ENCODE measurements at regions not wholly inside any gene's neighbourhood (a gene's known extent, or its start where the extent isn't known, plus 50 kb on each side); places are given as distances from the start of the nearest gene placed in this dataset.

DNA sequence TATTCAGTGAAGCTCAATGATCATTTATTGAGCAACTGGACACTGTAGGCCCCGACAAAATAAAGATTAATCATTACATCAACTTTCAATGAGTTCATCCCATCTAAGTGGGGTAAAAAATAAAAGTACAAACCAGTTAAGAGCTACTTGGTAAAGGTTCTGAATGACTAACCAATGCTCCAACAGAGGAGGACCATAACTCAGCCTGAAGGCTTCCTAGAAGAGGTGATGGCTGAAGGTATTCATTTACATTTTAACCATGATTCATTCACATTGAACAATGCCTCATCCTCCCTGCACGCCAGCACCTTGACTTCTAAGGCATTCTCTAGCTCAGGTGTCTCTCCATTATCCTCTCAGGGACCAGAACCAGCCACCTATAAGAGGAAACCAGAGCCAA lies 201.4 kb downstream of the ZNF462 start:
- H3K4me1 Mint-ChIP-seq (ENCODE audit: low read depth) = peaks cover 18% of the 10 kb centered on the region
- H3K27ac Mint-ChIP-seq = no peak overlapping the region
- H3K4me3 Mint-ChIP-seq = no peak overlapping the region
- no peaks in the 10 kb centered on the region for H3K36me3 Mint-ChIP-seq (ENCODE audit: low read depth)
- no peaks in the 10 kb centered on the region for H3K27me3 Mint-ChIP-seq
- H3K9me3 Mint-ChIP-seq = no peaks in the 10 kb centered on the region
- intact Hi-C loops (cut with micrococcal nuclease) = no loop called here

DNA sequence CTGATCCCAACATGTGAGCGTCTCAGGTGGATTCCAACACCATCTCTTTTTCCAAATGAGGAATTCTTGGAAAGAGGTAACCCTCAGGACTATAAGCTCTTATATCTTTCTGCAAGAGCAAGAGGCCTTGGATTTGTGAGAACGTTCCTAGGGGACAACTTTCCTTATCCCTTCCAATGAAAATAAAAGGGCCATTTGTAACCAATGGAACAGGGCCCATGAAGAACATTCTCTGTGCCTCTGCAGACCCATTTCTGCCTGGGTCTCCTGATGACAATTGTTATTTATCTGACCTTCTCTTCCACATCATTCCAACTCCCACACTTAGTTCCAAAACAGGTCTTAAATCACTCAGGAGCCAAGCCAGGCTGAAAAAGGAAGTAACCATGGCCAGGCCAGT lies 202.6 kb downstream of the ZNF462 start:
- H3K4me1 Mint-ChIP-seq (ENCODE audit: low read depth) = peaks cover 7% of the 10 kb centered on the region
- H3K27me3 Mint-ChIP-seq = no peaks in the 10 kb centered on the region
- no peaks in the 10 kb centered on the region for H3K9me3 Mint-ChIP-seq
- H3K36me3 Mint-ChIP-seq (ENCODE audit: low read depth) = no peaks in the 10 kb centered on the region
- intact Hi-C loops (cut with micrococcal nuclease) = no loop called here
- no peak overlapping the region for H3K4me3 Mint-ChIP-seq
- H3K27ac Mint-ChIP-seq = no peak overlapping the region

DNA sequence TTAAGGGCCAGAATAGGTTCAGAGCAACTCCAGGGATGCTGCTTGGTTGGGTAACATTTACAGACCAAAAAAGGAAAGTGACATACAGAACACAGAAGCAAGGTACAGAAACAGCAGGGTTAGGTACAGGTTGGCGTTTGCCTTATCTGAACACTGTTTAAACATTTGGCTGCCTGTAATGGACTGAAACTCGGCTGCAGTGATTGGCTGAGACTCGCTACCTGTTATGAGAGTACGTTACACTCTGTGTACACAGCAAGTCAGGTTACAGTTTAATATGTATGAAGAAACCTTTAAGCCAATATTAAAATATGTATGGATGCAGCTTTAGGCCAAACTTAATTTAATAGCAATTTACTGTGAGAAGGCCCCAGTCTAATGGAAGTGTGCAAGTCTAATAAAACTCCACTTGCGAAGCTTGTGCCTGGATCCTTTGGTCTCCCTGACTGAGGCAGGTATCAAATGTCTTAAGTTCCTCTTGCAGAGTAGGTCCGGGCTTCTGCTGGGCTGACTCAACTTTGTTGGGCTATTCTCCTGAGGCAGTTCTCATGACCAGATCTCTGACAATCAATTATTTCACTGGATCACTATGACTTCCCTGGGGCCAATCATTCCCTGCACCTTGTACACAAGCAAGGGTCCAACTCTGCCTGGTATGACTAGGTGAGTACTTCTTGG lies 204.9 kb downstream of the ZNF462 start:
- no peaks in the 10 kb centered on the region for H3K36me3 Mint-ChIP-seq (ENCODE audit: low read depth)
- H3K27ac Mint-ChIP-seq = no peak overlapping the region
- no peaks in the 10 kb centered on the region for H3K9me3 Mint-ChIP-seq
- H3K27me3 Mint-ChIP-seq = peaks cover 5% of the 10 kb centered on the region
- intact Hi-C loops (cut with micrococcal nuclease) = no loop called here
- H3K4me3 Mint-ChIP-seq = no peak overlapping the region
- H3K4me1 Mint-ChIP-seq (ENCODE audit: low read depth) = peaks cover 7% of the 10 kb centered on the region

DNA sequence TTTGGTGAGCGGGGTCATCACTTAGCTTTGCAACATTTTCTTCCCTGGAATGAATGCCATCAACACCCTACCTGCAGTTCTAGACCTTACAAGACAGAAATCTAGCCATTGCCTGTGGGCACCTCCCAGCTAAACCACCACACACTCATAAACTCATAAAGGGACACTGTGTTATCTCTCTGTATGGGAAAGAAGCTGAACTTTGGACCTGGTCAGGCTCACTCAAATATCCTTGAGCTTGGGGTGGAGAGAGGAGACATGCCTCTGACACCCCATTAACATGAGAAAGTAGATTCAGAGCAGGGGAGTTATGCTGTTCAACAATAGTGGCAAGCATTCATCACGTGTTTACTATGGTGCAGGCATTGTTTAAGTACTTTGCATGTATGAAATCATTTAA lies 205.6 kb downstream of the ZNF462 start:
- Mint-ChIP-seq H3K27ac (no peak overlapping the region), H3K4me3 (no peak overlapping the region), H3K9me3 (no peaks in the 10 kb centered on the region), H3K27me3 (peaks cover 5% of the 10 kb centered on the region), H3K4me1 (ENCODE audit: low read depth) (peaks cover 7% of the 10 kb centered on the region), H3K36me3 (ENCODE audit: low read depth) (no peaks in the 10 kb centered on the region)
- intact Hi-C loops (cut with micrococcal nuclease) = no loop called here

DNA sequence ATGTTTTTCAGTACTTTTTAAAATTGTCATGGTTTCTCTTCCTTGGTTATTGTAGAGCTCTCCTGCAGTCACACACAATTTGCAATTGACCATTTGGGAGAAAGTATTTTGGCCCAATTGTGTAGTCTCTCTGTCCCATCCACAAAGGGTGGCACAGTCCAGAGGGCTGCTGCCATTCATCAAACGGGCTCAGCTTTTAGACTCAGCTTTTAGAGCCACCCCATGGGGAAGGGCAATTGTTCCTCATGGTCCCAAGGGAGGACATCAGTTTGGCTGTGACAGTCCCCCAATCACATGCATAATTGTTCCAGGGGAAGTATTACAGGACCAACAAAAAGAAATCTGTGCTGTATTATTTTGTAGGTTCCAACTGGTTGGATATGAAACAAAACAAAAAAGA lies 207.6 kb downstream of the ZNF462 start:
- intact Hi-C loops (cut with micrococcal nuclease) = no loop called here
- Mint-ChIP-seq H3K4me1 (ENCODE audit: low read depth) (peaks cover 5% of the 10 kb centered on the region), H3K36me3 (ENCODE audit: low read depth) (no peaks in the 10 kb centered on the region), H3K9me3 (no peaks in the 10 kb centered on the region), H3K27me3 (peaks cover 5% of the 10 kb centered on the region), H3K27ac (no peak overlapping the region), H3K4me3 (no peak overlapping the region)

GRCh38 chr9:107078061-107078460 lies 205.0 kb upstream of the RAD23B start:
- intact Hi-C loops (cut with micrococcal nuclease) = no loop called here
- H3K36me3 Mint-ChIP-seq (ENCODE audit: low read depth) = no peaks in the 10 kb centered on the region
- no peak overlapping the region for H3K27ac Mint-ChIP-seq
- no peaks in the 10 kb centered on the region for H3K9me3 Mint-ChIP-seq
- no peaks in the 10 kb centered on the region for H3K4me1 Mint-ChIP-seq (ENCODE audit: low read depth)
- no peaks in the 10 kb centered on the region for H3K27me3 Mint-ChIP-seq
- no peak overlapping the region for H3K4me3 Mint-ChIP-seq

DNA sequence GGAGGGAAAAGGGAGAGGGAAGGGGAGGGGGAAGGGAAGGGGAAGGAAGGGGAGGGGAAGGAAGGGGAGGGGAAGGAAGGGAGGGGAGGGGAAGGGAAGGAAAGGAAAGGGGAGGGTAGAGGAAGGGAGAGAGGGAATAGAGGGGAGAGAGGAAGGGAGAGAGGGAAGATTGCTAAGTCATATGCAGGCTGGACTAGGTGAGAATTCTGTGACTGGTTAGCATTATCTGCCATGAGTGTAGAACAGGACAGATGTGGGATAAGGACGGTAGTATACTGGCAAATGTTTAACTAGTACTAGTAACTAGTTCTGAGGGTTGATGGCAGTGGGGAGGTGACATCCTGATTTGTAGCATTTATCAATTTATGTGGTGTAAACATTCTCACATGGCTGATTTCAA lies 203.5 kb upstream of the RAD23B start:
- Mint-ChIP-seq H3K27ac (no peak overlapping the region), H3K4me3 (no peak overlapping the region), H3K36me3 (ENCODE audit: low read depth) (no peaks in the 10 kb centered on the region), H3K27me3 (no peaks in the 10 kb centered on the region), H3K4me1 (ENCODE audit: low read depth) (no peaks in the 10 kb centered on the region), H3K9me3 (no peaks in the 10 kb centered on the region)
- intact Hi-C loops (cut with micrococcal nuclease) = no loop called here

- H3K27ac Mint-ChIP-seq = no peak overlapping the region
- H3K27me3 Mint-ChIP-seq = no peaks in the 10 kb centered on the region
- intact Hi-C loops (cut with micrococcal nuclease) = no loop called here
These were observed 202.9 kb upstream of the RAD23B start for GRCh38 chr9:107080130-107080529.

GRCh38 chr9:107086460-107086859 lies 196.6 kb upstream of the RAD23B start:
- Mint-ChIP-seq H3K27me3 (peaks cover 3% of the 10 kb centered on the region), H3K36me3 (ENCODE audit: low read depth) (no peaks in the 10 kb centered on the region), H3K9me3 (no peaks in the 10 kb centered on the region), H3K4me1 (ENCODE audit: low read depth) (no peaks in the 10 kb centered on the region), H3K4me3 (no peak overlapping the region), H3K27ac (no peak overlapping the region)
- intact Hi-C loops (cut with micrococcal nuclease) = no loop called here

More at GRCh38 chr9:107080130-107080529, 202.9 kb upstream of the RAD23B start:
- H3K4me3 Mint-ChIP-seq = no peak overlapping the region
- H3K9me3 Mint-ChIP-seq = no peaks in the 10 kb centered on the region
- no peaks in the 10 kb centered on the region for H3K36me3 Mint-ChIP-seq (ENCODE audit: low read depth)
- H3K4me1 Mint-ChIP-seq (ENCODE audit: low read depth) = no peaks in the 10 kb centered on the region

- H3K36me3 Mint-ChIP-seq (ENCODE audit: low read depth) = no peaks in the 10 kb centered on the region
- intact Hi-C loops (cut with micrococcal nuclease) = no loop called here
- peaks cover 3% of the 10 kb centered on the region for H3K27me3 Mint-ChIP-seq
- H3K4me3 Mint-ChIP-seq = no peak overlapping the region
- H3K4me1 Mint-ChIP-seq (ENCODE audit: low read depth) = no peaks in the 10 kb centered on the region
- no peak overlapping the region for H3K27ac Mint-ChIP-seq
- H3K9me3 Mint-ChIP-seq = no peaks in the 10 kb centered on the region
These were observed 195.9 kb upstream of the RAD23B start for GRCh38 chr9:107087222-107087621.

DNA sequence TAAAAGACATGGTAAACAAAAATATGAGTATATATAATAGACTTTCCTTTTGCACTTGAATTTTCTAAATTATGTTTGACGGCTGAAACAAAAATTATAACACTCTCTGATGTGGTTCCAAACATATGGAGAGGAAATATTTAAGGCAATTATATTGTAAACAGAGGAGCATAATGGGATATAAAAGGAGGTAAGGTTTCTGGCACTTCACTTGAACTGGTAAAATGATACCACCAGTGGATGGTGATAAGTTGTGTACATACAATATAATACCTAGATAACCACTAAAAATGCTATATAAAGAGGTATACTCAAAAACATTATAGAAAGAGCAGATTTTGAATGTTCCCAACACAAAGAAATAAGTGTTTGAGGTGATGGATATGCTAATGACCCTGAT lies 192.9 kb upstream of the RAD23B start:
- no peaks in the 10 kb centered on the region for H3K36me3 Mint-ChIP-seq (ENCODE audit: low read depth)
- no peak overlapping the region for H3K27ac Mint-ChIP-seq
- no peaks in the 10 kb centered on the region for H3K4me1 Mint-ChIP-seq (ENCODE audit: low read depth)
- H3K4me3 Mint-ChIP-seq = no peak overlapping the region
- H3K9me3 Mint-ChIP-seq = no peaks in the 10 kb centered on the region
- H3K27me3 Mint-ChIP-seq = peaks cover 3% of the 10 kb centered on the region
- intact Hi-C loops (cut with micrococcal nuclease) = no loop called here

DNA sequence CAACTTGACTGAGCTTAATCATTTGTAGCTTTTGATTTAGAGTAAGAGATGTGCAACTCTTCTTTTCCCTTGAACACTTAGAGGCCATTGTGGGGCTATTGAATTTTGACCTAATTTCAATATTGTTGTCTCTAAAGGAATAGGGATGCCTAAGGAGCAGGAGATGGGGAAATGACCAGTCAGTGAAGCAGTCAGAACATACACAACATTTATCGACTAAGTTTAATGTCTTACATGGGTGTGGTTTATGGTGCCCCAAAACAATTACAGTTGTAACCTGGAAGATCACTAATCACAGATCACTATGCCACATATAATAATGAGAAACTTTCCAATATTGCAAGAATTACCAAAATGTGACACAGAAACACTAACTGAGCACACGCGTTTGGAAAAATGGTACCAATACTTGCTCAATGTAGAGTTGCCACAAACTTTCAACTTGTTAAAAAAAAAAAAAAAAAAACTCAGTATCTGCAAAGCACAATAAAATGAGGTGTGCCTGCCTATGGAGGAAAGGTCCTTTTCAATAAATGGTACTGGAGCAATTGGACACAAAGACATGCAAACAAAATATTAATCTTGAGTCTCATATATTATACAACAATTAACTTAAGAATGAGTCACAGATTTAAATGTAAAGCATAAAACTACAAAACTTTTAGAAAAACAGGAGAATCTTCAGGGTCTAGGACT lies 189.6 kb upstream of the RAD23B start:
- intact Hi-C loops (cut with micrococcal nuclease) = no loop called here
- Mint-ChIP-seq H3K4me3 (no peak overlapping the region), H3K36me3 (ENCODE audit: low read depth) (no peaks in the 10 kb centered on the region)

DNA sequence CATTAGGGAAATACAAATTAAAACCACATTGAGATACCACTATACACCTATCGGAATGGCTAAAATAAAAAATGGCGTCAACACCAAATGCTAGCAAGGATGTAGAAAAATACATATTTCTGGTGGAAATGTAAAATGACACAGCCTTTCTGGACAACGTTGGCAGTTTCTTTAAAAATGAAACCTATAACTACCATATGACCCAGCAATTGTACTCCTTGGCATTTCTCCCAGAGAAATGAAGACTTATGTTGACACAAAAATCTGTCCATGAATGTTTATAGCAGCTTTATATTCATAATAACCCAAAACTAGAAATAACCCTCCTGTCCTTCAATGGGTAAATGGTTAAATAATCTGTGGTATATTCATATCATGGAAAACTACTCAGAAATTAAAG lies 188.7 kb upstream of the RAD23B start:
- intact Hi-C loops (cut with micrococcal nuclease) = no loop called here
- Mint-ChIP-seq H3K27ac (no peak overlapping the region), H3K4me1 (ENCODE audit: low read depth) (peaks cover 9% of the 10 kb centered on the region), H3K4me3 (no peak overlapping the region), H3K36me3 (ENCODE audit: low read depth) (no peaks in the 10 kb centered on the region), H3K9me3 (no peaks in the 10 kb centered on the region), H3K27me3 (peaks cover 1% of the 10 kb centered on the region)

More for the DNA sequence above, 189.6 kb upstream of the RAD23B start:
- Mint-ChIP-seq H3K4me1 (ENCODE audit: low read depth) (peaks cover 9% of the 10 kb centered on the region), H3K9me3 (no peaks in the 10 kb centered on the region), H3K27me3 (peaks cover 3% of the 10 kb centered on the region), H3K27ac (no peak overlapping the region)

DNA sequence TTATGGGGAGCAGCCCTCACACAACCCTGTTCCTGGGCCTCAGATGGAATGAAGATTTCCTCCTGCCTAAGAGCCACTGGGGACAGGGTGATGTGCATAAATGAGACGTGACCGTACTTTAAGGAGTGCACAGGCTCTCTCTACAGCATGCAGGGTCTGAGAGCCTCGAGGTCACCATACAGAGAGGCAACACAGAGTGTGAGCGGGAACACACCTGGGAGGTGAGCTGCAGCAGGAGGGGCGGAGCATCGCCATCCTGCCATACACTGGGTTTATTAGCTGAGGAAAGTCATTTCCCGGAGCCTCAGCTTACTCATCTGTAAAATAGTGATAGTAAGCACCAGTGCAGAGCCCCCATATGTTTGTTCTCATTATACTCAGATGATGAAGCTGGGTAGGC lies 182.5 kb upstream of the RAD23B start:
- no peak overlapping the region for H3K4me3 Mint-ChIP-seq
- intact Hi-C loops (cut with micrococcal nuclease) = no loop called here
- no peaks in the 10 kb centered on the region for H3K36me3 Mint-ChIP-seq (ENCODE audit: low read depth)
- no peak overlapping the region for H3K27ac Mint-ChIP-seq
- no peaks in the 10 kb centered on the region for H3K9me3 Mint-ChIP-seq
- no peaks in the 10 kb centered on the region for H3K27me3 Mint-ChIP-seq
- H3K4me1 Mint-ChIP-seq (ENCODE audit: low read depth) = peaks cover 5% of the 10 kb centered on the region

DNA sequence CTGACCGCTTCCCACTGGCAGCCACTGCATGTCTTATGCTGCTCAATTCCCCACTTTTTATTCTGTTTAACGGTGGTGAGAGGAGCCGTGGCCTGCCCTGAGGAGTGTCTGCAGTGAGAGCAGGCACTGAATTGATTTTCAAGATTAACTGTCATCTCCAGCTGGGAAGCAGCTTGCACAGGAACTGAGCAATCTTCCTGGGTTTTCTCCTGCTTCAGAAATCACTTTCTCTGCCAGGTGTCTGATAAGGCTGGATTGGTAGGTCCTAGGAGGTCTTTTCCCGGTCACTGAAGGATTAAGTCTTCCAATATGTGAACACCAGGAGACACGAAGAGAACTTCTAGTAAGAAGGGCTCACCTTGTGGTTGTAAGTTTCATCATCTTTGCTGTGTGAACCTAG lies 181.1 kb upstream of the RAD23B start:
- no peaks in the 10 kb centered on the region for H3K27me3 Mint-ChIP-seq
- H3K9me3 Mint-ChIP-seq = no peaks in the 10 kb centered on the region
- no peaks in the 10 kb centered on the region for H3K4me1 Mint-ChIP-seq (ENCODE audit: low read depth)
- no peaks in the 10 kb centered on the region for H3K36me3 Mint-ChIP-seq (ENCODE audit: low read depth)
- intact Hi-C loops (cut with micrococcal nuclease) = no loop called here
- H3K27ac Mint-ChIP-seq = no peak overlapping the region
- no peak overlapping the region for H3K4me3 Mint-ChIP-seq

Measured in dendritic cell treated with granulocyte-macrophage colony-stimulating factor and Interleukin-4, amounts not matched to agents 40 ng/mL and 50 ng/mL, for 4 days (primary cell).